ENCODE measurements at regions not wholly inside any gene's neighbourhood (a gene's known extent, or its start where the extent isn't known, plus 50 kb on each side); places are given as distances from the start of the nearest gene placed in this dataset.

DNA sequence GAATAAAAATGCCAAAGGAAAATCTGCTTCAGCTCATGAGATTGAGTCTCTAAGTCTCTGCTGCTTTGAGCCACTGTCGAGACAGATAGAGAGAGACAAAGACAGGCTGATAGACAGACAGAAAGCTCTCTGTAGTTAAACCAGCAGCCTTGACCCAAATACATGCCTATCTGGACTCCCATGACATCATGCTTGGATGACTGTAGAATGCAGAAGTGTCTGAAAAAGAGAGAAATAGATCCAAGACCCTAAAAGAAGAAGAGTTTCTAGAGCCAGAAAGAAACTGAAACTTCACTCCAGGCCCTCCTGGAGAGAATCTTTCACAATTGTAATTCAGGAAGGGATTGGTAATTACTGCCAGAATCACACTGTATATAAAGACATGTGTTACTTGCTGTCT, 122.6 kb upstream of the PLXNC1 start:
- ChIA-PET POLR2A (no interaction called here), CTCF (interaction anchor here (1.6 kb wide), 1 partner anchor 13 kb away, joined by 4 read pairs; no protein-coding TSS in a partner anchor)
- TF ChIP-seq, protein P1, sequence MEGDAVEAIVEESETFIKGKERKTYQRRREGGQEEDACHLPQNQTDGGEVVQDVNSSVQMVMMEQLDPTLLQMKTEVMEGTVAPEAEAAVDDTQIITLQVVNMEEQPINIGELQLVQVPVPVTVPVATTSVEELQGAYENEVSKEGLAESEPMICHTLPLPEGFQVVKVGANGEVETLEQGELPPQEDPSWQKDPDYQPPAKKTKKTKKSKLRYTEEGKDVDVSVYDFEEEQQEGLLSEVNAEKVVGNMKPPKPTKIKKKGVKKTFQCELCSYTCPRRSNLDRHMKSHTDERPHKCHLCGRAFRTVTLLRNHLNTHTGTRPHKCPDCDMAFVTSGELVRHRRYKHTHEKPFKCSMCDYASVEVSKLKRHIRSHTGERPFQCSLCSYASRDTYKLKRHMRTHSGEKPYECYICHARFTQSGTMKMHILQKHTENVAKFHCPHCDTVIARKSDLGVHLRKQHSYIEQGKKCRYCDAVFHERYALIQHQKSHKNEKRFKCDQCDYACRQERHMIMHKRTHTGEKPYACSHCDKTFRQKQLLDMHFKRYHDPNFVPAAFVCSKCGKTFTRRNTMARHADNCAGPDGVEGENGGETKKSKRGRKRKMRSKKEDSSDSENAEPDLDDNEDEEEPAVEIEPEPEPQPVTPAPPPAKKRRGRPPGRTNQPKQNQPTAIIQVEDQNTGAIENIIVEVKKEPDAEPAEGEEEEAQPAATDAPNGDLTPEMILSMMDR (IDR thresholded peaks at IDR 0.05; ENCODE audit: low read depth, low read length), result no peak
- peaks cover 2% of the 10 kb centered on the region for H3K27me3 ChIP-seq (ENCODE audit: control insufficient read depth, insufficient read depth, low read length)
- no peak overlapping the region for H3K4me3 ChIP-seq (ENCODE audit: low read depth, low read length)
- DNase-seq (ENCODE audit: low read depth, low spot score), result no peak
- H3K9me3 ChIP-seq (ENCODE audit: control insufficient read depth, insufficient read depth, low read length), result no peaks in the 10 kb centered on the region
- H3K27ac ChIP-seq (ENCODE audit: low read depth, low read length), result no peak overlapping the region

DNA sequence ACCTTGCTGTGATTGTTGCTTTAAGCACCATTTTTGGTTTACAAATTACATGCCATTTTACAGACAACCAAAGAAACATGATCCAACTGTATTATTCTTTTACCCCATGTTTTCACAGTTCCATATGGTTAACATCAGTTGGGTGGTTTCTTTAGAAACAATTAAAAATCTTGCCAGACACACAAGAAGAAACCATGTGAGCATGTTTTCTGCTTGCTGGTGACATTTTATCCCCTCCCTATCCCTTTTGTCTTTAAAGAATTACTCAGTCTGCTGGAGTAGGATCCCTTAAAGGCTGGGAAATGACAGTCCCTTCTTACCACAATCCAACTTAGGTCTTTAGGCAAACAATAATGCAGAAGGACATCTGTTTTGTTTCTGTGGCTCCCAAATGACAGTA, 121.8 kb upstream of the PLXNC1 start:
- Histone ChIP-seq H3K27ac (ENCODE audit: low read depth, low read length) (no peak overlapping the region), H3K9me3 (ENCODE audit: control insufficient read depth, insufficient read depth, low read length) (no peaks in the 10 kb centered on the region), H3K27me3 (ENCODE audit: control insufficient read depth, insufficient read depth, low read length) (peaks cover 2% of the 10 kb centered on the region), H3K4me3 (ENCODE audit: low read depth, low read length) (no peak overlapping the region)
- TF ChIP-seq, protein P1 (IDR thresholded peaks at IDR 0.05; ENCODE audit: low read depth, low read length), result no peak
- CTCF ChIA-PET, result interaction anchor here (1.9 kb wide), 1 partner anchor 49 kb away, joined by 6 read pairs; no protein-coding TSS in a partner anchor
- DNase-seq (ENCODE audit: low read depth, low spot score), result no peak
- POLR2A ChIA-PET, result no interaction called here

DNA sequence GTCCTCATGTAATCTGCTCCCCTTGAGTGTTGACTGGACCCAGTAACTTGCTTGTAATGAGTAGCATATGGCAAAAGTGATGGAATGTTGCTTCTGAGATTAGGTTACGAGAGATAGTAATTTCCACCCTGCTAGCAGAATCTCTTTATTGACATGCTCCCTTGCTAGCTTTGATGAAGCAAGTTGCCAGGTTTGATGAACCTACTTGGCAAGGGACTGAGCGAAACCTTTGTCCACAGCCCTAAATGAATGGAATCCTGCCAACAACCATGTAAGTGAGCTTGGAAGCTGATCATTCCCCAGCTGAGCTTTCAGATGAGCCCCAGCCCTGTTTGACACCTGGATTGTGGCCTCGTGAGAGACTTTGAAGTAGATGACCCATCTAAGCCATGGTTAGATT, 120.8 kb upstream of the PLXNC1 start:
- H3K4me3 ChIP-seq (ENCODE audit: low read depth, low read length), result no peak overlapping the region
- POLR2A ChIA-PET, result no interaction called here
- TF ChIP-seq, protein P1 (IDR thresholded peaks at IDR 0.05; ENCODE audit: low read depth, low read length), result no peak
- no peaks in the 10 kb centered on the region for H3K9me3 ChIP-seq (ENCODE audit: control insufficient read depth, insufficient read depth, low read length)
- H3K27ac ChIP-seq (ENCODE audit: low read depth, low read length), result no peak overlapping the region
- CTCF ChIA-PET, result interaction anchor here (1.9 kb wide), 1 partner anchor 48 kb away, joined by 6 read pairs; no protein-coding TSS in a partner anchor
- no peak for DNase-seq (ENCODE audit: low read depth, low spot score)
- H3K27me3 ChIP-seq (ENCODE audit: control insufficient read depth, insufficient read depth, low read length), result peaks cover 2% of the 10 kb centered on the region

DNA sequence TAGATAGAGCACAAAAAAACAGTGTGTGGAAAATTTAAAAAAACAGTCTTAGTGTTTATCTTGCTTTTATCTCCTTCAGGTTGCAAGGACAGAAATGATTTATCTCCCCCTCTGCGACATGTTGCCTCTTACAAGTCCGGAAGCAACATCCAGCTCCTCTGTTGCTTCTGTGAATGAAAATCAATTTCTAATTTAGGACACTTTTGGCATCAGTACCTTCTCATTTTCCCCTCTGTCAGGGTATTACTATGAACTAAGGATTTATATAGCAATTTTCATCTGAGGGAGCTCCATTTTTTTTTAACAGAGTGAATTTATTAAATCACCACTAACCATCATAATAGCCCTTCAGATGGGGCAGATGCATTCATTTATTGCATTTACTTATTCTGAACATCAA, 116.6 kb upstream of the PLXNC1 start:
- no peak overlapping the region for H3K27ac ChIP-seq (ENCODE audit: low read depth, low read length)
- H3K4me3 ChIP-seq (ENCODE audit: low read depth, low read length), result no peak overlapping the region
- no peak for DNase-seq (ENCODE audit: low read depth, low spot score)
- ChIA-PET CTCF (no interaction called here), POLR2A (no interaction called here)
- H3K9me3 ChIP-seq (ENCODE audit: control insufficient read depth, insufficient read depth, low read length), result no peaks in the 10 kb centered on the region
- H3K27me3 ChIP-seq (ENCODE audit: control insufficient read depth, insufficient read depth, low read length), result peaks cover 2% of the 10 kb centered on the region
- TF ChIP-seq, protein P1 (IDR thresholded peaks at IDR 0.05; ENCODE audit: low read depth, low read length), result no peak

DNA sequence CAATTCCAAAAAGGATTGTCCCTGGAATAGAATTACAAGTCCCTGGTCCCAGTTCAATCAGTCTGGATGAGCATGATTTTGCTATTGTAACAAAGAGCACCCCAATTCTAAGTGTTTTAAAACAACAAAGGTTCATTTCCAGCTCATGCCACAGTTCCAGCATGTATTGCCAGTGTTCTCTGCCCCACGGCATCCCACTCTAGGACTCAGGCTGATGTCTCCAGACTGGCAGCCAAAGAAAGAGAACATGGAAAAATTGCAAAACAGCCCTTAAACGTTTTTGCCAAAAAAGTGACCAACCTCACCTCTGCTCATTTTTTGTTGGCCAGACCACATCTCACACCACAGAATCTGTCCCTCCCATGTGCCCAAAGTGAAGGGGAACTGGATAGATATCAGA, 116.0 kb upstream of the PLXNC1 start:
- H3K27ac ChIP-seq (ENCODE audit: low read depth, low read length), result no peak overlapping the region
- DNase-seq (ENCODE audit: low read depth, low spot score), result no peak
- H3K27me3 ChIP-seq (ENCODE audit: control insufficient read depth, insufficient read depth, low read length), result peaks cover 2% of the 10 kb centered on the region
- ChIA-PET CTCF (interaction anchor here (0.8 kb wide), 1 partner anchor 69 kb away, joined by 3 read pairs; no protein-coding TSS in a partner anchor), POLR2A (no interaction called here)
- H3K9me3 ChIP-seq (ENCODE audit: control insufficient read depth, insufficient read depth, low read length), result no peaks in the 10 kb centered on the region
- TF ChIP-seq, protein P1 (IDR thresholded peaks at IDR 0.05; ENCODE audit: low read depth, low read length), result no peak
- no peak overlapping the region for H3K4me3 ChIP-seq (ENCODE audit: low read depth, low read length)

Measured in AG04450 (cell line).